K562 (cell line): ENCODE measurements at regions not wholly inside any gene's neighbourhood (a gene's known extent, or its start where the extent isn't known, plus 50 kb on each side); places are given as distances from the start of the nearest gene placed in this dataset.

Experiments used
- ATAC-seq: fragments of 200-7000 bp; cut with Tn5 transposase; 3 replicates; pipeline ENCODE4 v1.9.1; 2020; ENCODE audit warnings: moderate library complexity
- BruUV-seq: library from RNA; stranded (reverse); fragments of 400-500 nt; replicated peaks from 2 replicates; lab custom pipeline; 2021; lab: Mats Ljungman, UMichigan
- CTCF ChIA-PET: fragments of 300-600 bp; formaldehyde crosslinking; extraction: SDS; loops from one replicate; lab custom pipeline; 2021; ENCODE audit warnings: low intra/inter-chr PET ratio; lab: Yijun Ruan, JAX
- POLR2A ChIA-PET: fragments of 300-600, 350-650 bp; sonication (Branson Sonifier 250); formaldehyde crosslinking; extraction: SDS; loops from one replicate; lab custom pipeline; 2021; ENCODE audit warnings: antibody characterized with exemption, inconsistent platforms; lab: Yijun Ruan, JAX
- DNase-seq, 4 experiments: peaks; one replicate each; pipeline versions ENCODE4 v3.0.0 to v3.0.0-alpha.2; 2011 to 2018; ENCODE audit warnings: low spot score in 3 of 4, mixed read lengths in 3 of 4; ENCODE audit errors: extremely low read depth in 1 of 4
- FAIRE-seq: peaks from 2 replicates; lab custom pipeline; 2011; peaks lifted over from hg19 to GRCh38; lab: Jason Lieb, UNC
- H2AFZ ChIP-seq: 2 replicates; pipeline ENCODE4 v1.6.0; 2011; ENCODE audit warnings: low read depth, low read length, control low read depth, inconsistent platforms
- H3K27ac ChIP-seq: fragments of 200-600 bp; 3 replicates; pipeline ENCODE4 v1.8.0; 2011; ENCODE audit warnings: low read depth, mild to moderate bottlenecking, control low read depth, inconsistent platforms, low read length, moderate library complexity, mixed read lengths; ENCODE audit errors: extremely low read depth
- H3K27me3 ChIP-seq, 2 experiments: fragments of 300-600 bp in 1 of 2; 2 replicates in 1 of 2; 3 replicates in 1 of 2; pipeline versions ENCODE4 v1.6.0 to v1.8.0; 2011; ENCODE audit warnings: inconsistent platforms in 2 of 2, low read length in 2 of 2, mild to moderate bottlenecking in 1 of 2, mixed read lengths in 1 of 2, moderate library complexity in 1 of 2; ENCODE audit not compliant: control insufficient read depth in 2 of 2, insufficient read depth in 2 of 2
- H3K36me3 ChIP-seq: fragments of 300-600 bp; 3 replicates; pipeline ENCODE4 v1.8.0; 2011; ENCODE audit warnings: mild to moderate bottlenecking, low read length, inconsistent platforms; ENCODE audit not compliant: control insufficient read depth, insufficient read depth
- H3K4me1 ChIP-seq, 2 experiments: fragments of 200-600 bp in 1 of 2; replicated peaks in 1 of 2; 2 replicates in 1 of 2; 3 replicates in 1 of 2; pipeline versions ENCODE4 v1.5.1 to v1.8.0; 2011; ENCODE audit warnings: inconsistent platforms in 2 of 2, low read length in 2 of 2, mild to moderate bottlenecking in 1 of 2, mixed read lengths in 1 of 2, moderate library complexity in 1 of 2; ENCODE audit not compliant: control insufficient read depth in 2 of 2, insufficient read depth in 2 of 2
- H3K4me2 ChIP-seq: 2 replicates; pipeline ENCODE4 v1.6.1; 2011; ENCODE audit warnings: low read length, control low read depth, inconsistent platforms, mixed read lengths; ENCODE audit not compliant: insufficient read depth
- H3K4me3 ChIP-seq: fragments of 200-600 bp; sonication (generic), shearing (Covaris generic); 2 replicates; pipeline ENCODE4 v1.5.1; 2016; ENCODE audit warnings: control low read depth, inconsistent platforms
- H3K79me2 ChIP-seq: fragments of 200-600 bp; 3 replicates; pipeline ENCODE4 v1.8.0; 2011; ENCODE audit warnings: low read length, inconsistent platforms; ENCODE audit not compliant: control insufficient read depth, insufficient read depth
- H3K9ac ChIP-seq, 2 experiments: 2 replicates each; pipeline versions ENCODE4 v1.6.0 to v1.6.1; 2011; ENCODE audit warnings: low read depth in 2 of 2, low read length in 2 of 2, control low read depth in 1 of 2, inconsistent platforms in 1 of 2, mild to moderate bottlenecking in 1 of 2, mixed read lengths in 1 of 2; ENCODE audit not compliant: insufficient read depth in 1 of 2
- H3K9me1 ChIP-seq: one replicate; pipeline ENCODE4 v1.6.0; 2011; ENCODE audit warnings: inconsistent platforms, mild to moderate bottlenecking, low read length, moderate library complexity; ENCODE audit not compliant: control insufficient read depth, insufficient read depth
- H3K9me3 ChIP-seq: replicated peaks from 2 replicates; pipeline ENCODE4 v1.5.1; 2011; ENCODE audit warnings: low read depth, low read length, inconsistent platforms; ENCODE audit not compliant: control insufficient read depth, insufficient read depth
- H4K20me1 ChIP-seq: replicated peaks from 2 replicates; pipeline ENCODE4 v1.6.1; 2011; ENCODE audit warnings: low read length, inconsistent platforms, mixed read lengths; ENCODE audit not compliant: control insufficient read depth, insufficient read depth
- AFF4 ChIP-seq: sonication (generic); formaldehyde crosslinking; IDR thresholded peaks from 2 replicates; pipeline ENCODE4 v1.8.0; 2023; ENCODE audit warnings: mild to moderate bottlenecking, missing genetic modification reagents
- FOSL1 ChIP-seq: fragments of 200-800 bp; sonication (Bioruptor generic); conservative IDR thresholded peaks from 2 replicates; pipeline ENCODE4 v1.6.1; 2016; ENCODE audit warnings: missing genetic modification characterization, missing compliant biosample characterization
- WGBS: fragments of 100-300 bp; shearing (Covaris generic); methylation state at CpG from one replicate; pipeline ENCODE4 v1.1.6; 2016; ENCODE audit warnings: low coverage, mixed read lengths; ENCODE audit not compliant: insufficient coverage; ENCODE audit errors: missing lambda C conversion rate; 5-methylcytosine and 5-hydroxymethylcytosine counted together
- in situ Hi-C: fragments of 300-500 bp; cut with MboI; formaldehyde crosslinking; loops from 4 replicates; pipeline ENCODE4 v1.15.0; 2018; ENCODE audit warnings: inconsistent platforms, mixed read lengths
- intact Hi-C: fragments of 100-400 bp; cut with micrococcal nuclease; formaldehyde crosslinking; loops from 2 replicates; pipeline ENCODE4 v1.14.2; 2022

DNA sequence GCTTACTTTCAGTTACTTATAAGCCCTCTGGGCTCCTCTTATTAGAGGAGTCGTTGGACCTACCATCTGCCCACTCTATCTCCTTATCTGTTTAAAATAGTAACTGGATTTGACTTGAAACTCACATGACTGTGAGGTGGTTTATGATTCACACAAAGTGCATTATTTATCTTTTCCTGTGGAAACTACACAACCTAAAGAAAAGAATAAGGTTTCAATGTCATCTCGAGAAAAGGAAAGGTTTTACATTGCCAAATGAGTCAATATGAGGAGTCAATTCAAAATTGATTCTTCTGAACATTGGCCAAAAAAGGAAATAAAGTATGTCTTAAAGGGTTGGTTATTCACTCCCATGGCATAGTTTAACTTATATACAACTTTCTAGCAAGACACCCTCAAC lies 225.0 kb upstream of the G2E3 start:
- no peaks in the 10 kb centered on the region for H3K36me3 ChIP-seq
- no peak overlapping the region for H3K4me2 ChIP-seq
- intact Hi-C loops = no loop called here
- ChIA-PET POLR2A (no interaction called here), CTCF (no interaction called here)
- no peak overlapping the region for H3K4me3 ChIP-seq
- no peaks in the 10 kb centered on the region for H3K27me3 ChIP-seq
- TF ChIP-seq AFF4 (CRISPR knock-in tag) (no peak), FOSL1 (0 out of 2 replicates have a peak, but pooled peaks have one; percentile 27)
- FAIRE-seq (no peak), ATAC-seq (no peak), DNase-seq (no peak)
- H3K27ac ChIP-seq = no peak overlapping the region
- no peaks in the 10 kb centered on the region for H4K20me1 ChIP-seq
- H3K9me1 ChIP-seq = no peaks in the 10 kb centered on the region
- H3K9ac ChIP-seq = no peak overlapping the region
- in situ Hi-C loops = no loop called here
- WGBS = 0% methylated on average over 2 of the region's 2 CpGs
- BruUV-seq = no TSS peak
- no peak overlapping the region for H2AFZ ChIP-seq
- 0 out of 2 replicates have a peak, but pooled peaks cover 3% of the 10 kb centered on the region for H3K9me3 ChIP-seq
- no peaks in the 10 kb centered on the region; a peak in 1 of 5 replicates for H3K4me1 ChIP-seq
- no peaks in the 10 kb centered on the region for H3K79me2 ChIP-seq
